Endothelial cell of umbilical vein (primary cell): ENCODE measurements at regions not wholly inside any gene's neighbourhood (a gene's known extent, or its start where the extent isn't known, plus 50 kb on each side); places are given as distances from the start of the nearest gene placed in this dataset.

Experiments used
- BruUV-seq: library from RNA; stranded (reverse); fragments of 400-500 nt; replicated peaks from 2 replicates; lab custom pipeline; 2021; lab: Mats Ljungman, UMichigan
- CTCF ChIA-PET: fragments of 300-600, 350-600 bp; sonication (Branson Sonifier 250); formaldehyde crosslinking; loops from one replicate; lab custom pipeline; 2021; ENCODE audit warnings: antibody characterized with exemption, inconsistent platforms; lab: Charles Lee
- POLR2A ChIA-PET: fragments of 300-600, 350-600 bp; sonication (Branson Sonifier 250); formaldehyde crosslinking; loops from one replicate; lab custom pipeline; 2021; ENCODE audit warnings: antibody characterized with exemption, inconsistent platforms; lab: Charles Lee
- DNase-seq: peaks from one replicate; pipeline ENCODE4 v3.0.0-alpha.2; 2011; ENCODE audit warnings: low read depth, low spot score
- FAIRE-seq: peaks from 2 replicates; lab custom pipeline; 2011; peaks lifted over from hg19 to GRCh38; lab: Jason Lieb, UNC
- H2AFZ ChIP-seq: 2 replicates; pipeline ENCODE4 v1.6.0; 2012; ENCODE audit warnings: low read depth, low read length, control low read depth, inconsistent platforms
- H3K27ac ChIP-seq: 2 replicates; pipeline ENCODE4 v1.5.1; 2011; ENCODE audit warnings: low read depth, mild to moderate bottlenecking, control low read depth, low read length, moderate library complexity; ENCODE audit not compliant: insufficient read depth
- H3K27me3 ChIP-seq, 2 experiments: 2 replicates each; pipeline versions ENCODE4 v1.6.0 to v1.6.1; 2011; ENCODE audit warnings: low read length in 2 of 2, mixed read lengths in 1 of 2; ENCODE audit not compliant: control insufficient read depth in 2 of 2, insufficient read depth in 2 of 2
- H3K36me3 ChIP-seq, 2 experiments: 2 replicates in 1 of 2; 3 replicates in 1 of 2; pipeline ENCODE4 v1.5.1; 2011; ENCODE audit warnings: low read length in 2 of 2, mild to moderate bottlenecking in 1 of 2, moderate library complexity in 1 of 2; ENCODE audit not compliant: control insufficient read depth in 2 of 2, insufficient read depth in 2 of 2; ENCODE audit errors: extremely low read depth in 1 of 2
- H3K4me1 ChIP-seq: 3 replicates; pipeline ENCODE4 v1.5.1; 2011; ENCODE audit warnings: mild to moderate bottlenecking, low read length; ENCODE audit not compliant: control insufficient read depth, insufficient read depth; ENCODE audit errors: extremely low read depth
- H3K4me2 ChIP-seq: 2 replicates; pipeline ENCODE4 v1.6.1; 2011; ENCODE audit warnings: low read length, control low read depth, mixed read lengths; ENCODE audit not compliant: insufficient read depth
- H3K4me3 ChIP-seq, 3 experiments: fragments of 200-600 bp in 1 of 3; sonication (generic), shearing (Covaris generic) in 1 of 3; replicated peaks in 1 of 3; 2 replicates each; pipeline ENCODE4 v1.5.1; 2011 to 2016; ENCODE audit warnings: control low read depth in 3 of 3, low read length in 3 of 3, mild to moderate bottlenecking in 2 of 3, inconsistent platforms in 1 of 3, low read depth in 1 of 3, moderate library complexity in 1 of 3; ENCODE audit not compliant: insufficient read depth in 1 of 3
- H3K79me2 ChIP-seq: 2 replicates; pipeline ENCODE4 v1.6.0; 2012; ENCODE audit warnings: low read length, inconsistent platforms; ENCODE audit not compliant: control insufficient read depth, insufficient read depth
- H3K9ac ChIP-seq: replicated peaks from 2 replicates; pipeline ENCODE3; 2011; ENCODE audit warnings: low read length, control low read depth; ENCODE audit not compliant: insufficient read depth; ENCODE audit errors: extremely low read depth
- H3K9me1 ChIP-seq: replicated peaks from 3 replicates; pipeline ENCODE4 v1.6.0; 2011; ENCODE audit warnings: mild to moderate bottlenecking, low read length; ENCODE audit not compliant: control insufficient read depth, insufficient read depth; ENCODE audit errors: extremely low read depth
- H3K9me3 ChIP-seq: replicated peaks from 2 replicates; pipeline ENCODE4 v1.5.1; 2012; ENCODE audit warnings: low read length, inconsistent platforms; ENCODE audit not compliant: control insufficient read depth, insufficient read depth
- H4K20me1 ChIP-seq: replicated peaks from 2 replicates; pipeline ENCODE3; 2011; ENCODE audit warnings: mild to moderate bottlenecking, low read length; ENCODE audit not compliant: control insufficient read depth, insufficient read depth; ENCODE audit errors: extremely low read depth
- CTCF ChIP-seq, 2 donors: IDR thresholded peaks; 1 replicate in 1 of 2; 2 replicates in 1 of 2; pipeline ENCODE4 v1.5.1; 2011; ENCODE audit warnings: low read length in 2 of 2, mild to moderate bottlenecking in 2 of 2, moderate library complexity in 2 of 2, control low read depth in 1 of 2, inconsistent platforms in 1 of 2, low read depth in 1 of 2; ENCODE audit not compliant: insufficient read depth in 1 of 2; ENCODE audit errors: extremely low read depth in 1 of 2
- EZH2 ChIP-seq: IDR thresholded peaks from 2 replicates; pipeline ENCODE4 v1.6.1; 2012; ENCODE audit warnings: borderline replicate concordance, low read depth, mild to moderate bottlenecking, moderate library complexity, low read length, inconsistent platforms; ENCODE audit not compliant: severe bottlenecking
- FOS ChIP-seq: IDR thresholded peaks from 2 replicates; pipeline ENCODE4 v1.6.1; 2011; ENCODE audit warnings: mild to moderate bottlenecking, low read length, moderate library complexity, borderline replicate concordance; ENCODE audit not compliant: insufficient read depth
- GATA2 ChIP-seq: IDR thresholded peaks from 2 replicates; pipeline ENCODE4 v1.7.0; 2011; ENCODE audit warnings: low read depth, mild to moderate bottlenecking, moderate library complexity, mixed read lengths, low read length; ENCODE audit not compliant: insufficient read length, insufficient read depth
- JUN ChIP-seq: IDR thresholded peaks from 2 replicates; pipeline ENCODE4 v1.6.1; 2011; ENCODE audit warnings: borderline replicate concordance, low read depth; ENCODE audit not compliant: insufficient read length, insufficient read depth
- MAX ChIP-seq: IDR thresholded peaks from 2 replicates; pipeline ENCODE4 v1.6.1; 2011; ENCODE audit not compliant: insufficient read depth, insufficient read length
- MYC ChIP-seq: IDR thresholded peaks from one replicate; pipeline ENCODE4 v1.6.1; 2011; ENCODE audit warnings: mild to moderate bottlenecking, low read depth, low read length
- POLR2A ChIP-seq: IDR thresholded peaks from 2 replicates; pipeline ENCODE4 v1.6.1; 2012; ENCODE audit warnings: low read depth, mild to moderate bottlenecking, control low read depth, low read length
- POLR2AphosphoS5 ChIP-seq: IDR thresholded peaks from 2 replicates; pipeline ENCODE4 v1.6.1; 2012; ENCODE audit warnings: low read depth, mild to moderate bottlenecking, control low read depth, low read length, moderate library complexity; ENCODE audit not compliant: insufficient read depth
- dilution Hi-C: fragments of 300-500 bp; cut with MboI; formaldehyde crosslinking; loops from one replicate; pipeline ENCODE4 v1.15.0; 2019; ENCODE audit warnings: low sequenced_read_pairs; ENCODE audit not compliant: extremely low pct_ligation_motif_present
- intact Hi-C: fragments of 100-400 bp; cut with micrococcal nuclease; formaldehyde crosslinking; loops from one replicate; pipeline ENCODE4 v1.10.0; 2022

GRCh38 chr2:220433131-220433530 is 805.7 kb downstream of the SLC4A3 start:
- Histone ChIP-seq H4K20me1 (no peaks in the 10 kb centered on the region), H2AFZ (no peak overlapping the region), H3K4me3 (no peak overlapping the region), H3K9ac (no peak overlapping the region), H3K27me3 (no peaks in the 10 kb centered on the region), H3K9me1 (no peaks in the 10 kb centered on the region), H3K27ac (no peak overlapping the region), H3K4me2 (no peak overlapping the region), H3K4me1 (no peaks in the 10 kb centered on the region), H3K36me3 (no peaks in the 10 kb centered on the region), H3K79me2 (no peaks in the 10 kb centered on the region), H3K9me3 (peaks cover 2% of the 10 kb centered on the region)
- ChIA-PET POLR2A (no interaction called here), CTCF (no interaction called here)
- BruUV-seq = no TSS peak
- TF ChIP-seq CTCF (IDR thresholded peaks at IDR 0.05; ENCODE audit: extremely low read depth in 1 of 2, insufficient read depth in 1 of 2, low read depth in 1 of 2, low read length in 2 of 2) = no peak
- TF ChIP-seq MYC = no peak
- no peak for TF ChIP-seq FOS
- TF ChIP-seq MAX = no peak
- TF ChIP-seq GATA2 = no peak
- TF ChIP-seq POLR2AphosphoS5 = no peak
- TF ChIP-seq JUN = no peak
- TF ChIP-seq EZH2 = no peak
- TF ChIP-seq POLR2A = no peak
- FAIRE-seq (no peak), DNase-seq (no peak)
- intact Hi-C loops = no loop called here
- dilution Hi-C loops = no loop called here
